Gastrocnemius medialis (tissue), 4 donors: ENCODE measurements at regions not wholly inside any gene's neighbourhood (a gene's known extent, or its start where the extent isn't known, plus 50 kb on each side); places are given as distances from the start of the nearest gene placed in this dataset.
"Not testable (repeated sequence)": the region's sequence is repeated elsewhere in the genome, so short reads cannot be mapped to it uniquely, and the experiment has no call there.

Source experiments
- ATAC-seq, 2 donors: fragments of 150-250 bp; one replicate each; pipeline ENCODE4 v1.9.1; 2016
- DNase-seq, 2 donors: peaks; one replicate each; pipeline ENCODE4 v3.0.0-alpha.2; 2019
- H3K27ac ChIP-seq, 4 donors: fragments of 200-600 bp; sonication (generic); 1 replicate in 1 of 4; 2 replicates in 3 of 4; pipeline ENCODE4 v1.5.1; 2016 to 2018; ENCODE audit warnings: mild to moderate bottlenecking in 2 of 4, moderate library complexity in 1 of 4
- H3K27me3 ChIP-seq, 3 donors: fragments of 200-600 bp; sonication (generic) in 2 of 3; 1 replicate in 1 of 3; 2 replicates in 2 of 3; pipeline versions ENCODE4 v1.5.1 to v1.6.0; 2016 to 2019; ENCODE audit warnings: mild to moderate bottlenecking in 1 of 3, moderate library complexity in 1 of 3
- H3K36me3 ChIP-seq, 2 donors: fragments of 200-600 bp; sonication (generic) in 1 of 2; one replicate each; pipeline ENCODE4 v1.5.1; 2017 to 2018
- H3K4me1 ChIP-seq, 2 donors: fragments of 200-600 bp; sonication (generic) in 1 of 2; one replicate each; pipeline ENCODE4 v1.5.1; 2016 to 2017; ENCODE audit warnings: mild to moderate bottlenecking in 2 of 2
- H3K4me3 ChIP-seq, 4 donors: fragments of 200-600 bp; sonication (generic) in 3 of 4; 1 replicate in 1 of 4; 2 replicates in 3 of 4; pipeline ENCODE4 v1.5.1; 2016 to 2019; ENCODE audit warnings: mild to moderate bottlenecking in 2 of 4
- H3K9me3 ChIP-seq, 3 donors: fragments of 200-600 bp; sonication (generic) in 2 of 3; 1 replicate in 1 of 3; 2 replicates in 2 of 3; pipeline ENCODE4 v1.5.1; 2016 to 2019
- POLR2A ChIP-seq, 2 donors: fragments of 450-650 bp; IDR thresholded peaks; one replicate each; pipeline ENCODE4 v1.6.1; 2017; ENCODE audit warnings: antibody characterized with exemption in 2 of 2, mild to moderate bottlenecking in 2 of 2, moderate library complexity in 2 of 2
- in situ Hi-C, 4 donors: fragments of 200-750 bp; cut with MboI; loops; one replicate each; pipeline versions ENCODE4 v1.15.0 to v1.8.0; 2017; ENCODE audit warnings: low sequenced_read_pairs in 4 of 4
- intact Hi-C: fragments of 100-400 bp; cut with DNase I; formaldehyde crosslinking; loops from one replicate; pipeline ENCODE4 v1.15.1; 2023; ENCODE audit warnings: low total_unique reads
- TF ChIP-seq, protein P1 (sequence below), 5 experiments: fragments of 450-650 bp in 3 of 5; fragments of 200-600 bp in 2 of 5; sonication (generic) in 2 of 5; IDR thresholded peaks in 4 of 5; conservative IDR thresholded peaks in 1 of 5; 1 replicate in 4 of 5; 2 replicates in 1 of 5; pipeline ENCODE4 v1.5.1; 2016 to 2019; ENCODE audit warnings: antibody characterized with exemption in 5 of 5, mild to moderate bottlenecking in 3 of 5, moderate library complexity in 3 of 5

DNA sequence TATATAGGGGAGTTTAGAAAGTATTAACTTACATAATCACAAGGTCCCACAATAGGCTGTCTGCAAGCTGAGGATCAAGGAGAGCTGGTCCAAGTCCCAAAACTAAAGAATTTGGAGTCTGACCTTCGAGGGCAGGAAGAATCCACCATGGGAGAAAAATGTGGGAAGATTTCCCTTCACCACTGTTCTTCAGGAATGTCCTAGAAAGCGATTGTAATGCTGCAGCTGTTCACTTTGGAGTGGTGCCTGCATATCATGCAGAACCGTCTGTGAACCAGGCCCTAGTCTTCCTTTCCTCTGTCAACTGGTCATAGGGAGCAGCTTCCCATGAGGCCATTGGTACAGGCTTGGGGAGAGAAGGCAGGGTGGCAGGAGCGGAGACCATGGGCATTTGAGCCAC is 497.9 kb upstream of the ARPP21 start:
- no peaks in the 10 kb centered on the region for H3K4me1 ChIP-seq
- no peaks in the 10 kb centered on the region for H3K9me3 ChIP-seq
- in situ Hi-C loops: no loop called here
- intact Hi-C loops: no loop called here
- ATAC-seq (no peak), DNase-seq (no peak)
- no peaks in the 10 kb centered on the region for H3K27me3 ChIP-seq
- no peaks in the 10 kb centered on the region for H3K36me3 ChIP-seq
- TF ChIP-seq, protein P1, sequence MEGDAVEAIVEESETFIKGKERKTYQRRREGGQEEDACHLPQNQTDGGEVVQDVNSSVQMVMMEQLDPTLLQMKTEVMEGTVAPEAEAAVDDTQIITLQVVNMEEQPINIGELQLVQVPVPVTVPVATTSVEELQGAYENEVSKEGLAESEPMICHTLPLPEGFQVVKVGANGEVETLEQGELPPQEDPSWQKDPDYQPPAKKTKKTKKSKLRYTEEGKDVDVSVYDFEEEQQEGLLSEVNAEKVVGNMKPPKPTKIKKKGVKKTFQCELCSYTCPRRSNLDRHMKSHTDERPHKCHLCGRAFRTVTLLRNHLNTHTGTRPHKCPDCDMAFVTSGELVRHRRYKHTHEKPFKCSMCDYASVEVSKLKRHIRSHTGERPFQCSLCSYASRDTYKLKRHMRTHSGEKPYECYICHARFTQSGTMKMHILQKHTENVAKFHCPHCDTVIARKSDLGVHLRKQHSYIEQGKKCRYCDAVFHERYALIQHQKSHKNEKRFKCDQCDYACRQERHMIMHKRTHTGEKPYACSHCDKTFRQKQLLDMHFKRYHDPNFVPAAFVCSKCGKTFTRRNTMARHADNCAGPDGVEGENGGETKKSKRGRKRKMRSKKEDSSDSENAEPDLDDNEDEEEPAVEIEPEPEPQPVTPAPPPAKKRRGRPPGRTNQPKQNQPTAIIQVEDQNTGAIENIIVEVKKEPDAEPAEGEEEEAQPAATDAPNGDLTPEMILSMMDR (IDR thresholded peaks at IDR 0.05 in 4 of 5, conservative IDR thresholded peaks at IDR 0.05 in 1 of 5): no peak
- no peak for TF ChIP-seq POLR2A (IDR thresholded peaks at IDR 0.05)
- H3K4me3 ChIP-seq: no peak overlapping the region
- no peak overlapping the region for H3K27ac ChIP-seq

DNA sequence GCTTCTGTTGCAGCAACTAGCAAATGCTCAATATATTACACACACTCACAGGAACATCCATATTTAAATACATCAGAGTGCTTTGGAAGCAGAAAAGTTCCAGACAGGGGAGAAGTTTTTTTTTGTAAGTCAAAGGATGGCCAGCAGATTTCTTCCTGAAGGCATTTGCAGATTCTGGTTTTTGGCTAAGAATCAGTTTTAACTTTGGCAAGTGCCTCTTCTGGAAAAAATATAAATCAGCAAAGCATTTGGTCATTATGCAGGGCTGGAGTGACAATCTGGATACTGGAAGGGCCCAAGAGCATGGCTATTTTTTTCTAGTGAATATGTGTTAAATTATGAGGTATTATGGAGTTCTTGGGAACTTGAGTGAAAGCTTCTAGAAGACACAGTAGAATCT is 495.3 kb upstream of the ARPP21 start:
- in situ Hi-C loops (no loop called here), intact Hi-C loops (no loop called here)
- Histone ChIP-seq H3K27ac (no peak overlapping the region), H3K4me1 (no peaks in the 10 kb centered on the region), H3K36me3 (no peaks in the 10 kb centered on the region), H3K9me3 (no peaks in the 10 kb centered on the region), H3K4me3 (no peak overlapping the region), H3K27me3 (no peaks in the 10 kb centered on the region)
- no peak for TF ChIP-seq POLR2A (IDR thresholded peaks at IDR 0.05)
- DNase-seq (no peak), ATAC-seq (no peak)

DNA sequence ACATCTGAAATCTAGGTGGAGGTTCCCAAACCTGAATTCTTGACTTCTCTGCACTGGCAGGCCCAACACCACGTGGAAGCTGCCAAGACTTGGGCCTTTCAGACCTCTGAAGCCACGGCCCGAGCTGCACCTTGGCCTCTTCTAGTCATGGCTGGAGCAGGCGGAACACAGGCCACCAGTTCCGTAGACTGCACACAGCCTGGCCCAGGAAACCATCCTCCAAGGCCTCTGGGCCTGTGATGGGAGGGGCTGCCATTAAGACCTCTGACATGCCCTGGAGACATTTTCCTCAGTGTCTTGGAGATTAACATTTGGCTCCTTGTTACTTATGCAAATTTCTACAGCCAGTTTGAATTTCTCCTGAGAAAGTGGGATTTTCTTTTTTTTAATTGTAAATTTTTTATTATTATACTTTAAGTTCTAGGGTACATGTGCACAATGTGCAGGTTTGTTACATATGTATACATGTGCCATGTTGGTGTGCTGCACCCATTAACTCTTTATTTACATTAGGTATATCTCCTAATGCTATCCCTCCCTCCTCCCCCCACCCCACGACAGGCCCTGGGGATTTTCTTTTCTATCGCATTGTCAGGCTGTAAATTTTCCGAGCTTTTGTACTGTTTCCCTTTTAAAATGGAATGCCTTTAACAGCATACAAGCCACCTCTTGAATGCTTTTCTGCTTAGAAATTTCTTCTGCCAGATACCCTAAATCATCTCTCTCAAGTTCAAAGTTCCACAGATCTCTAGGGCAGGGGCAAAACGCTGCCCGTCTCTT is 492.9 kb upstream of the ARPP21 start:
- H3K4me1 ChIP-seq, H3K9me3 ChIP-seq, H3K36me3 ChIP-seq, DNase-seq, ATAC-seq, H3K27me3 ChIP-seq, H3K4me3 ChIP-seq, H3K27ac ChIP-seq, in situ Hi-C loops, intact Hi-C loops: not testable (repeated sequence)

DNA sequence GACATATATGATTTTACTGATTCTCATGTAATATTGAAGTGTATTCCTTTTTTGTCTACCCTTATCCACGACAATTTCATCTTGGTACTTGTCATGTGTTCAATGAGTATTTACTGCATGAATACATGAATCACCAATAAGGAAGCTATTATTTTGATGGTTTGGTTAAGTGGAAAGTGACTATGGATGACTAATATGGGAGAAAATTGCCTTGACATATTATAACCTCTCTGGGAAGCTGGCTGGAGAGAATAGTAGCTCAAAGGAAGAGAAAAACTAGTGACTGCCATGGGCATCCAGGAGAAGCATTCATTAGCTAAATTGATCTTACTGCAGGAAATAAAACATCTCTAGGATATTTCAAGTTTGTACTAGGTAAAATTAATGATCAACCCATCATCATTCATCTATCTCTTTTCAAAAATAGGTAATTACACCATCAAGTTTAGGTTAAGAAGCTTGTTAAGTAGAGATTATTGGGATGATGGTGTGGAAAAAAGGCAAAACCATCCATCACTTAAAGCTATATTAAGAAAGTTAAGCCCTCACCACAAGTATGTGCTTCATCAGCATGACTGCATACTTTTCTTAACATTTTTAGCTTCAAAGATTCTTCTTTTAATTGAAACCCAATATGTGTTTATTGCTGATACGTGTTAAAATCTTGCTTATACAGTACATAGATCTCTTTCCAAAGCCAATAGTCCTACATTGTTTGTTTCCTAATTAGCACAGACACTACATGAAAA is 455.2 kb upstream of the ARPP21 start:
- no peaks in the 10 kb centered on the region for H3K9me3 ChIP-seq
- no peaks in the 10 kb centered on the region for H3K36me3 ChIP-seq
- no peaks in the 10 kb centered on the region for H3K4me1 ChIP-seq
- in situ Hi-C loops: no loop called here
- TF ChIP-seq, protein P1 (IDR thresholded peaks at IDR 0.05 in 4 of 5, conservative IDR thresholded peaks at IDR 0.05 in 1 of 5): no peak
- TF ChIP-seq POLR2A (IDR thresholded peaks at IDR 0.05): no peak
- ATAC-seq (no peak), DNase-seq (no peak)
- H3K27ac ChIP-seq: no peak overlapping the region
- no peak overlapping the region for H3K4me3 ChIP-seq
- H3K27me3 ChIP-seq: no peaks in the 10 kb centered on the region
- intact Hi-C loops: no loop called here

DNA sequence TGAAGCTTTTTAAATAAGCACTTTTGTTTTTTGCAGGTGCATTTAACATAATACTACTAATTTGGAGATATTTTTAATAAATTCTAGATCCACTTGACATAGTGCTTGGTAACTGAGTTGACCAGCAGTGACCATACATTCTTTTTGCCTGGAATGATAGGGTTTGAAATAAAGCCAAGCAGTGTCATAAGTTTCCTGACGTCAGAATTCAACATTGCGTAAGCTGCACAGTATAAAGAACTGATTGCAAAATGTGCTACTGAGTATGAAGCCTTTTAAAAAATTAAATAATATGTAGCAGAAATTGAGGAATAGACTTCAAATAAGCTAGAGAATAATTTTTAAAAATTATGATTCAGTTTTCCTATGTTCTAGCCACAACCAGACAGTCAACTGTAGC is 454.6 kb upstream of the ARPP21 start:
- Histone ChIP-seq H3K4me3 (no peak overlapping the region), H3K27me3 (no peaks in the 10 kb centered on the region), H3K9me3 (no peaks in the 10 kb centered on the region), H3K36me3 (no peaks in the 10 kb centered on the region), H3K4me1 (no peaks in the 10 kb centered on the region), H3K27ac (no peak overlapping the region)
- in situ Hi-C loops (no loop called here), intact Hi-C loops (no loop called here)
- ATAC-seq (no peak), DNase-seq (no peak)
- no peak for TF ChIP-seq POLR2A (IDR thresholded peaks at IDR 0.05)
- TF ChIP-seq, protein P1 (IDR thresholded peaks at IDR 0.05 in 4 of 5, conservative IDR thresholded peaks at IDR 0.05 in 1 of 5): no peak
